ENCODE measurements at regions not wholly inside any gene's neighbourhood (a gene's known extent, or its start where the extent isn't known, plus 50 kb on each side); places are given as distances from the start of the nearest gene placed in this dataset.

- TF ChIP-seq CTCF (conservative IDR thresholded peaks at IDR 0.05) = peak; percentile 58
- H3K27ac ChIP-seq = no peak overlapping the region
These were observed 202.3 kb upstream of the KLHL1 start for GRCh38 chr13:70310396-70311119.

GRCh38 chr13:70297189-70297616 is 189.0 kb upstream of the KLHL1 start:
- no peak for TF ChIP-seq CTCF (conservative IDR thresholded peaks at IDR 0.05)

GRCh38 chr13:70284371-70284770 is 176.1 kb upstream of the KLHL1 start:
- no peak for TF ChIP-seq CTCF (conservative IDR thresholded peaks at IDR 0.05)
- no peak overlapping the region for H3K27ac ChIP-seq

More at GRCh38 chr13:70297189-70297616, 189.0 kb upstream of the KLHL1 start:
- peak overlapping the region; percentile 52 for H3K27ac ChIP-seq

- no peak overlapping the region for H3K27ac ChIP-seq
- TF ChIP-seq CTCF (conservative IDR thresholded peaks at IDR 0.05) = no peak
These were observed 167.6 kb upstream of the KLHL1 start for GRCh38 chr13:70275841-70276240.

- H3K27ac ChIP-seq = no peak overlapping the region
- TF ChIP-seq CTCF (conservative IDR thresholded peaks at IDR 0.05) = no peak
These were observed 147.2 kb upstream of the KLHL1 start for GRCh38 chr13:70255406-70255991.

- no peak for TF ChIP-seq CTCF (conservative IDR thresholded peaks at IDR 0.05)
- H3K27ac ChIP-seq = no peak overlapping the region
These were observed 145.6 kb upstream of the KLHL1 start for GRCh38 chr13:70253834-70254233.

GRCh38 chr13:70253411-70253810 is 145.2 kb upstream of the KLHL1 start:
- no peak overlapping the region for H3K27ac ChIP-seq
- TF ChIP-seq CTCF (conservative IDR thresholded peaks at IDR 0.05) = no peak

Data from VCaP (cell line).